HG03565 (cell line): ENCODE measurements at regions not wholly inside any gene's neighbourhood (a gene's known extent, or its start where the extent isn't known, plus 50 kb on each side); places are given as distances from the start of the nearest gene placed in this dataset.

Experiments
- ATAC-seq: cut with Tn5 transposase; IDR thresholded peaks from one replicate; pipeline ENCODE4 v1.9.1; 2021; ENCODE audit warnings: mild to moderate bottlenecking, moderate library complexity; ENCODE audit not compliant: unreplicated experiment

DNA sequence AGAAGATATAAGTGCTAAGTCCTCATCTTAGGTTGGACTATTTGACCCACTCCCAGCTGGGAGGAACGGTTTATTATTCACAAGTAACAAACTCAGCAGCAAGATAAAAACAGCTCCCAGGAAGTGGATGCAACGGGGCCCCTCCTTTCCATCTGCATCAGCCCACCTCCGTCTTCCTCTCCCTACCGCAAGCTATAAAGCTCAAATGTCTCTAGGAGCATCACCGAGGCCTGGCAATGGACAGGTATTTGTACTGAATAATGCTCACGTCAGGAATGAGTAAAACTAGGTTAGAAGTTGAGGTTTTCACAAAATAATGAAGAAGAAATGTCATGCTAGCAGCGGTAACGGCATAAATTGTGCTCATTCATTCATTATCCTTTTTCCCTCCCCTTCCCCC lies 408.7 kb upstream of the PSMD7 start:
- ATAC-seq, result no peak

DNA sequence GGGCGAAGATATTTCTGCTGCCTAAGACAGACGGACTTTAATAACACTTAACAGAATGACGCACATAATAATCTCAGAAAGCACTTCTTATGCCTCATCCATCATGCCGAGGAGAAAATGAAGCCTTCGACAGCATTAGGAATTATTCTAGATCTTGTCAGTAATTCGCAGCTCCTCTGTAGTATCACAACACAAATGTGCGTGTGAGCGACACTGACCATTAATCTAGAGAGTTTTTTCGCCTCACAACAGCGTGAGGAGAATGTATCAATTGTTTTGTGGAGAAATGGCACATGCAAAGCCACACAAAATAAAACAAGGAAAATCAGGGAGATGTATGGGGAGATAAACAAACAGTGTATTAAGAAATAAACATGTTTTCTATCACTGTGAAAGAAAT lies 410.2 kb upstream of the PSMD7 start:
- no peak for ATAC-seq

DNA sequence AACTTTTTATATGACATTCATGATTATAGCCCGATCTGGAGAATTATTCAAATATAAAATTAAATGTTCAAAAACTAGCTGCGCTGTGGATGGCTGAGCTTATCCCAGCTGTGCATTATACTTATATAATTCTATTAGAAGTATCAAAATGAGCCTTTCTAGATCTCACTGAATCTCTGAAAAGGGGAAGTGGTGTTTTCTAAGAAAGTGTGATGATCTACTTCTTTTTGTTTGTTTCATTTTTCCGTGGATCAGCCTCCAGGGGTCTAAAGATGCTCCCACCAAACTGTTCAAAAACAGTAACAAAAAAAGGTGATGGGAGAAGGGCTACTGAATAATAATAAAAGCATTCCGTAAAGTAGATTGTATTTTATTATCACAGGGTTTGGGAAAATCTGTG lies 411.3 kb upstream of the PSMD7 start:
- ATAC-seq, result no peak

DNA sequence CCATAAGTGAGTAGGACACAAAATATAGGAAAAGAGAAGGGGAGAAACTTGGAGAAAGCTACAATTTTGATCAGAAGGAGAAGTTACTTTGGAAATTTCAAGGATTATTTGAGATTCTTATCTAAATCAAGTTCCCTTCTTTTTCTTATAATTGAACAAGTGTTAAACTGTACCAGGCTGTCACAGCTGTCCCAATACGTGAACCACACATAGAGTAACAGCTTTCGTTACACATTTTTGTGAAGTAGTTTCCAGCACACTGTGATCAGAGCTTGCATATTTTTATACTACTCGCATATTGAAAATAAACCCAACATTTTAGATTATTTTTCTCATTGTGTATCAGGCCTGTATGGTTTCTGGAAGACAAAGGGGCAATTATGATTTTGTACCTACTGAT lies 412.8 kb upstream of the PSMD7 start:
- ATAC-seq, result no peak

DNA sequence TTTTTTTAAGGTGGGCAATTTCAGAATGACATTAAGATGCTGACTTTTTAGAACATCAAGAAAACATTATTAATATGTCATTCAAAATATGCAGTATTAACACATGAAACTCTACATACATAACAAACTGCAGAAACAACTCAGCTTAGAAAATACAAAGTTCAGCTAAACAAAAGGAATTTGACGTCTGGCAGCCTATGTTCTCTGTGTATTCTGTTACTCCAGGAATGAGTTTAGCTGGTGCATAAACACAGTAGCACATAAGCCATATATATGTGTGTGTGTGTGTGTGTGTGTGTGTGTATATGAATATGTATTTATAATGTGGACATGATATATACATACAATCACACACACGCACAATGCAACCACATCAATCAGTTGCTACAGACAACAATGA lies 413.5 kb upstream of the PSMD7 start:
- no peak for ATAC-seq

DNA sequence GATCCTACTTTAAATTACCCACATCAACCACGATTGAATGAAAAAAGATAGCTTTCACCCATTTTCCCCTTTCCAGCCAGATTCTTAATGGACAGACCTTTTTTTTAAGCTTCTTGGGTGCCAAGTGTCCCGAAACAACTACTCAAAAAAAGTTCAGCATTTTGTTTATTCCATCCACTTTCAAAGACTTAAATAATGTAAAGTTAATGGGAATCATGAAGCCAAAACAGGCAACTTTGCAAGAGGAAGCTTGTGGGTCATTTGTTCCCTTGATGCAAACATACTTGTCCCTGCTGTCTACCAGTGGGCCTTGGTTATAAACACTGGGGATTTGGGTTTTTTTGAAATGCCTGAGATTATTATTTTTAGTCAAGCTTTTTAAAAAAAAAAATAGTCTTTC lies 414.0 kb upstream of the PSMD7 start:
- no peak for ATAC-seq

DNA sequence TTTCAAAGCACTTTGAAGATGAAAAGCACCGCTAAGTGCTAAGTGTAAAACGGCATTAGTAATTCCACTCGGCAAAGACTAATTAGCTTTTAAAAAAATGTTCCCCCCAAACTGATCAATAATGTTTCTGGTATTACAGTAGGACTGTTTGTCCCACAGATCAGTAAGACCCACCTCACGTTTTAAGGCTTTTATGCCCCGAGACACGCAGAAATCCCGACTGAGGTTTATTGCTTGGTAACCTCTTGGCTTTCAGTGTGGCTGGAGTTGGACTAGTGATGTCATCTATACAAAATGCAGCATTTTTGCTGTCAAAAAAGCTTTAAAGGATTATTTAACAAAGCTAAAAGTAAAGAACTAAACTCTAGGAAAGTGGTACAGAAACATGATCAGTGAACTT lies 414.6 kb upstream of the PSMD7 start:
- no peak for ATAC-seq

DNA sequence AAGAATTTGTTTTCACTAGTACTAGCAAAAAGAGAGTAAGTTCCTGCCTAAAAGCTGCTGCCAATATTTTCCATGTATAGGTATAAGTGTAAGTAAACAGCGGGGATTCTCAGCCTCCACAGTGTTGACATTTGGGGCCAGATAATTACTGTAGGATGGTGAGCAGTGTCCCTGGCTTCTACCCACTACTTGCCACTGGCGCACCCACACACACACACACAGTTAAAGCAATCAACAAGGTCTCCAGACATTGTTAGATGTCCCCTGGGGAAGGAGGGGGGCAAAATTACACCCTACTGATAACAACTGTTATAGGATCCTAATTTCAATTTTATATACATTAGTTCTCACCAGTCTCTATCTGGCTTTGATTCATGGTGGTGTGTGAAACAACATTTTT lies 417.0 kb upstream of the PSMD7 start:
- ATAC-seq, result no peak

DNA sequence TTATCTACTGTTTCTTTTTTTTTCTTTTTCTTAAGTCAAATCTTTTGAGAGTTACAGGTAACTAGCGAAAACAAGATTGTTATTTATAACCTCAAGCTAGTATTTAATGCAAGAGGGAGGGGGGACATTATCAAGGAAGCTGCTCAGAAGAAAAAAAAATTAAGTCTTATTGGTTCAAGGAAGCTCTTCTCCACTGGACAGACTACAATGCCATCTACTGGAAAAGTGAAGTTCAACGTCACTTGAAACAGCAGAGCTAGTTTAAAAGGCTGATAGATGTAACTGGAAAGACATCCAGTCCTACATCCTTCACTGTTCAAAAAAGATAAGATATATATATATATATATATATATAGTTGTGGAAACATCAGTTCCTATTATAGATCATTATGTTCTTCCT lies 418.0 kb upstream of the PSMD7 start:
- no peak for ATAC-seq

DNA sequence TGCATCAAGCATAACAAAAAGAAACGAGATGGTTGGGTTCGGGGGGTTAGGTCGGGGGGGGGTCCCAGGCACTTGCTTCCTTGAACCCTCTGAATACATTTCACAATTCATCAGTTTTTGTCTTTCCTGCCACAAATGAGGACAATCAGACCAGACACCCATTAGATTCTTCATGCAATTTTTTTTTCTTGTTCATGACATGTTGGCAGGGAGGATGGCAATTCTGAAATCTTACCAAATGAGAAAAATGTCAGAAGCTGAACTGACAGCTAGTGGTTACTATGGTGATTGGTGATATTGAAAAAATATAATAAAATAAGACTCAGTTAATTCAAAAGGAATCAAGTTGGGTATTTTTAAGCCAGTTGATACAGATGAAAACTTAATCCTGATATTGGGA lies 419.5 kb upstream of the PSMD7 start:
- ATAC-seq, result no peak

DNA sequence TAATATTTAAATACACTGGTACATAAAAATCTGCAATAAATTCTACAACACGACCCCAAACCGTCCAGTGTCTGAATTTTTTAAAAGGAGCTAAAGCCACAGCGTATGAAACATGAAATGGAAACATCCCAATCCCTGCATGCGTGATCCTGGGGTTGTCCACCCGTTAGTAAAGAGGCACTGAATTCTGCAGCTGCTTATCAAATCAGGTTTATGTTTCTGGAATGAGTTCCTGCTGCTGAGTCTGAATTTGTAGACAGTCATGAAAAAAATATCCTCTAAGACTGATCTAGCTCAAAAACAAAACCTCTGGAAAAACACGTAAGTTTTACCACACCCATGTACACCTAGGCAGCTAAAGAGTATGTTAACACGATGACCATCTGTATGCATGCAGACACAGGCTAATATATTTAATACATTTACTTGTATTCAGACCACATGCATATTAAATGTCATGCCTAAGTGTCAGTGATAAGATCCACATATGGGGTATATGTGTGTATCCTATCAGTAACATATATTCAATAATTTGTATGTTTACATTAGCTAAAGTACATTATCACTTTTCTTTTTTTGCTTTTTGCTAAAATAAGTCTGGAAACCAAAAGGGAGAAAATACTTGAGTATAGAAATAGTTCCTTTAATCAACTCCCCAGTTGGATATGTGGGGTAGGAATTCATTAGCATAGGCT lies 420.5 kb upstream of the PSMD7 start:
- ATAC-seq, result no peak

DNA sequence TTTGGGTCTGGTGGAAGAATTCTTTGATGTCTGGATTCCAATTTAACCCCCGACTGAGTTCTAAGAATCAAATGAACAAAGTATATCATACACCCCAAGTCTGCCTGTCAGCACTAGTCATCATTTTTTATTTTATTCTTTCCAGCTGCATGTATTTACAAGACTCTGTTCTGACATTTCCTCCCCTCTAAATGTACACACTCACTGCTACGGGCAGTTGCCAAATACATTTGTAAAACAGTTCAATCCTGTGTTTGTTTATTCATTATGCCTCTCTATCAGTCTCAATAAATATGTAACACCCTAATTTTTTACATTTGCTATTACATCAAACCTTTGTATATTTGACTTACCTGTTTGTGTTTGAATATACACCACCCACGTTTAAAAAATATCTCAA lies 422.3 kb upstream of the PSMD7 start:
- no peak for ATAC-seq

DNA sequence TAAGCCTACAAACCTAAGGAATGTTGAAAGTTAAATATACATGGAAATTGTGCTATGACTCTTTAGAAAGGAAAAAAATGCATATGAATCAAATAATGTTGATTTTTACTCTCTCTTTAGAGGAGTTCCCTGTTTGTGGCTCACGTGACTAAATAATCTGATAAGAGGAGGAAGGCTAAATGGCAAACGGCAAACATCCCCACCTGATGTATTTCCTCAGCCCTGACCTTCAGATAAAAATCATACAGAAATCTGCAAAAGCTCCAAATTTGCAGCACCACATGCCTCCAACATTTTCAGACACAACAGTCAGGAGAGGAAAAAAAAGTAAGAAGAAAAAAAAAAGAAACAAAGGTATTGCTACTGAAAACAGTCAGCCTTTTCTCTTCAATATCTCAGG lies 423.0 kb upstream of the PSMD7 start:
- ATAC-seq, result no peak

DNA sequence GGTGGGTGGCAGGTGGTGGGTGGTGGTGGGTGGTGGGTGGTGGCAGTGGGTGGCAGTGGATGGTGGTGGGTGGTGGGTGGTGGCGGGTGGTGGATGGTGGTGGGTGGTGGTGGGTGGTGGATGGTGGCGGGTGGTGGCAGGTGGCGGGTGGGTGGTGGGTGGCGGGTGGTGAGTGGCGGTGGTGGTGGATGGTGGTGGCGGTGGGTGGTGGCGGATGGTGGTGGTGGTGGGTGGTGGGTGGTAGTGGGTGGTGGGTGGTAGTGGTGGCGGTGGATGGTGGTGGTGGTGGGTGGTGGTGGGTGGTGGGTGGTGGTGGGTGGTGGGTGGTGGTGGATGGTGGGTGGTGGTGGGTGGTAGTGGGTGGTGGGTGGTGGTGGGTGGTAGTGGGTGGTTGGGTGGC lies 423.8 kb upstream of the PSMD7 start:
- ATAC-seq, result no peak

DNA sequence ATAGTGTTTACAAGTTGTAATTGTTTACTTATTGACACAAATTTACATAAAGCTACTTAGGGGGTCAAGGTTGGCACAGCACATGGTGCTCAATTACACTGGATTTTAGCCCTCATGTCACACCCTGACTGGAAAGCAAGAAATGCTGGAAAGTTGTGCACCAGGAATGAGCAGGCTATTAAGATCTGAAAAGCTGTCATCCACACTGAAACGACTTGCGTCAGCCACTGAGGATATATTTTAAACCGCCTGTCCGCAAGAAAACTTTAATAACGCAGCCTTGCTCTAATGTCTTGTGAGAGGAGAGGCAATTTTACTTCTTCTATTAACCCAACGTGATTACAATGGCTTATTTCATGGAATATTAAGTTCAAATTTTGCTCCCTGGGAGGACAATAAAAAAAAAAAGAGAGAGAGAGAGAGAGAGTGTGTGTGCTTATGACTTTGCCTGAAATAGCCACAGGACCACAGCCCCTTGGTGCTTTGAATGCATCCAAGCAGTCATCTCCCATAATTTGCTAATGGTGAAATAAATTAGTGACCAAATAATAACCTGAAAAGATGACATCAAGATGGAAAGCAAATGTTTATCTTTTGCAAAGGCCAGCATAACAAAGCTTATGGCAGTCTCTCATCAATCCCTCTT lies 425.4 kb upstream of the PSMD7 start:
- no peak for ATAC-seq

DNA sequence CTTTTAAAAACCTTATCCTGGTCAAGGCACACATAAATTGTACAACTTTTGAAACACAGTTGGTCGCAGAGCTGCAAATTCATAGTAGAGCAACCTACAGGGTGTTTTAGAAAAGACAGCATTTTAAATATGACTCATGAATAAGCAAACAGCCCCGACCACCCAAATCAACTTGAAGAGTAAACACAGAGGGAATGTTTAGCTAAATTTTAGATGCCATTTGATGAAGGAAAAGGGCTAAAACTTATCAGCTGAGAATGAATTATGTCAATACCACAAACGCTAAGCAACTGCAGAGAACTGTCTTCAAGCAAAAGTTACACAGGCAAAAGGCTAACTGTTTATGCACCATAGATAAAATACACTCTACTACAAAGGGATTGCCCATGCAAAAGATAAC lies 427.5 kb upstream of the PSMD7 start:
- no peak for ATAC-seq

DNA sequence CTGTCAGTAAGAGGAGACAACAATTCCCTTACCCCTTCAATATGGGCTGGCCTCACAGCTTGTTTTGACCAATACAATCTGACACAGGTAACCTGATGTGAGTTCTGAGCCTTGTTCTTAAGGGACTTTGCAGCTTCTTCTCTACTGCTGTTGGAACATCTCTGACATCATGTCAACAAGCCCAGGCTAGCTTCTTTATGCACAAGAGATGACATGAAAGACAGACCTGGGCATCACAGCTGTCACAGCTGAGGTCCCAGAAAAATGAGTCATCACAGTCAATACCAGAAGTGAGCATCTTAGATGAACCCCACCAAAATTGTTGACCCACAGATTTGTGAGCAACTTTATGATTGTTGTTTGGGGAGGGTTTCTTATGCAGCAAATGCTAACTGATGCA lies 431.7 kb upstream of the PSMD7 start:
- ATAC-seq, result no peak

DNA sequence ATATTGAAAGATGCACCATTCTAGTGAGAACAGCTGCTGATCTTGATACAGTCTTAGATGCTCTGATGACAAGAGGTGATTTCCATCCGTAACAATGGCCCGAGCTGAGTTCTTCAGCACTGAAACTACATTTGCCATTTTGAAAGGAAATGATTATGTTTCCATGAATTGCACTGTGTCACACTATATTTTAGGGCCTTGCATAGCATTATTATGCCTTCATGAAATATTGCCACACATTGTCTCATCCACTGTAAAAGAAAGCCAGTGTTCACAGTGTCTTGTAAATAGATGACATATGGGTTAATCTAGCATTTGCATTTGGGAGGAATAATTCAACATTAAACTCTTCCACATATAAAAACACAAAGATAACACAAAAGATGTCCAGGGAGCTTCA lies 438.3 kb upstream of the PSMD7 start:
- no peak for ATAC-seq

DNA sequence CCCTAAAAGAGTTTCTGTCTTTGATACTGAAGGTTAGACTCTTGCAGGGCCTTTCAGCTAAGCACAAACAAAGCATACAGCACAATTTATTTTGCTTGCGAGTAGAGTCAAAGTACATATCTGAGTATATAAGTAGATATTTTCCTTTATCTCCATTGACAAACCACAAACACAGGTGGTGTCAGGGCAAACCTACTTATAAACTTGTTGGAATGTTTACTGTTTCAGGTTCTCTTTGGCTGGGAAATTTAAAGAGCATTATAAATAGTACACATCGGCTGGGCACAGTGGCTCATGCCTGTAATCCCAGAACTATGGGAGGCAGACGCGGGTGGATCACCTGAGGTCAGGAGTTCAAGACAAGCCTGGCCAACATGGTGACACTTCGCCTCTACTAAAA lies 442.6 kb upstream of the PSMD7 start:
- ATAC-seq, result no peak

DNA sequence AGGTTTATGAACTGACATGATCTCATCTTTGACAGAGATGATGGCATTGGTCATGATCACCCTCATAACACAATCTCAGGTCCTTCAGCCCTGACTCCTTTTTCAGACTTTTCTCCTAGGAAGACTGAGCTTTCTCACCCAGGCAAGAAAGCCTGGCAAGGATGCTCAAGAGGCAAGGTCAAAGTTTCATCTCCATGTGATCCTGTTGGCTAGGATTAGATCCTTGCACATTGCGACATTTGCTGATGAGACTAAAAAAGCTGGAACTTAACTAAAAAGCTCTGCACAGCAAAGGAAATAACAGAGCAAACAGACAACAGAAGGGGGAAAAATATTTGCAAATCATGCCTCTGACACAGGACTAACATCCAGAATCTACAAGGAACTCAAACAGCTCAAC lies 444.1 kb upstream of the PSMD7 start:
- ATAC-seq, result no peak

DNA sequence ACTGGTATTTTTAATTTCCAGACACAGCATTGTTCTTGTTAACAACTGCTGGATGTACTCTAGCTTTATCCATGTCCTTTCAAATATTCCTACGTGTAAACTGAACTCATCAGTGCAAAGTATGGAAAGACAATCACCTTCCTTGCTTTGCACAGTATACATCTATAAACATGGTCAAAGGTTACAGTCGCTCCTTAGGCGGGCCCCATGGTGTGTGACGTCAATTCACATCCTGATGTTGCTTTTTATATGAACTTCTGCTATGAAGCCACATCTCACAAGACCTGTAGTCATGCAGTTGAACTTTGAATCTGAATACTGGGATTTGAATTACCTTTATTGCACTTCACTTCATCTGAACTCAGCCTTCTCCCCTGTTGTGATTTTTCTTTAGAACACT lies 447.6 kb upstream of the PSMD7 start:
- ATAC-seq, result no peak

DNA sequence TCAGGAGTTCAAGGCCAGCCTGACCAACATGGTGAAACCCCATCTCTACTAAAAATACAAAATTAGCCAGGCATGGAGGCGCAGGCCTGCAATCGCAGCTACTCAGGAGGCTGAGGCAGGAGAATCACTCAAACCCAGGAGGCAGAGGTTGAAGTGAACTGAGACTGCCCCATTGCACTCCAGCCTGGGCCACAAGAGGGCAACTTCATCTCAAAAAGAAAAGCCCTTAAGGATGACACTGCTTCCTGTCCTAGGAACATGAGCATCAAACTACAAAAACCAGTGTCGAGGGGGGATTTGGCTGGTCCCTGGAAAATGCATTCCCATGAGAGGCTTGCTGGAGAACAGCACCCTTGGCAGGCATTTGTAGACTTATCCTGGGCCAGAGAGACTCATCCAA lies 449.5 kb upstream of the PSMD7 start:
- no peak for ATAC-seq

DNA sequence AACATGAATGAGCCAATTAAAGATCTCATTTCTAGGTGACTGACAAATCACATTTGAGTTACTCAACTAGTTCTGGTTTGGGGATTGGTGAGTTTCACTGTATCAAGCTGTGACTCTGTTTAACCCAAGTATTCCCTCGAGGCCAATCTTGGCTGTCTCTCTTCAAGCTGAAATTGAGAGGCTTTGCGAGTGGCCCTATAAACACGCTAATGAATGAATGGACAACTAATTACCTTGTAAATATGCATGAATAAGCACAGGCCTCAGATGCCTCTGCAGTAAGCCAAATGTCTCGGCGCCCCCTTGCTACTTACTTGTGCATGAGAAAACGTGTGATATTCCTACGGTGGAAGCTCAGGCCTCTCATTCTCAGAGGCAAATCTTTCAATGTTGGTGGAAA lies 450.3 kb upstream of the PSMD7 start:
- ATAC-seq, result no peak
